Hepatocyte (in vitro differentiated cells): ENCODE measurements at regions not wholly inside any gene's neighbourhood (a gene's known extent, or its start where the extent isn't known, plus 50 kb on each side); places are given as distances from the start of the nearest gene placed in this dataset.

Experiments
- CTCF ChIP-seq: fragments of 200-600 bp; sonication (generic); IDR thresholded peaks from 2 replicates; pipeline ENCODE4 v1.5.1; 2016; ENCODE audit warnings: antibody characterized with exemption, mild to moderate bottlenecking; ENCODE audit not compliant: poor library complexity
- EZH2 ChIP-seq: fragments of 200-600 bp; sonication (generic); IDR thresholded peaks from 2 replicates; pipeline ENCODE4 v1.6.1; 2016; ENCODE audit warnings: antibody characterized with exemption, mild to moderate bottlenecking, borderline replicate concordance
- EZH2phosphoT487 ChIP-seq: fragments of 200-600 bp; sonication (generic); IDR thresholded peaks from one replicate; pipeline ENCODE4 v1.6.1; 2018; ENCODE audit warnings: antibody characterized with exemption, mild to moderate bottlenecking, low read depth, moderate library complexity; ENCODE audit not compliant: unreplicated experiment, severe bottlenecking

GRCh38 chr6:126664271-126664670 lies 324.4 kb downstream of the CENPW start:
- no peak for TF ChIP-seq CTCF
- TF ChIP-seq EZH2phosphoT487 = no peak
- no peak for TF ChIP-seq EZH2
